HS-27A (cell line): ENCODE measurements at regions not wholly inside any gene's neighbourhood (a gene's known extent, or its start where the extent isn't known, plus 50 kb on each side); places are given as distances from the start of the nearest gene placed in this dataset.

Experiments
- DNase-seq: peaks from one replicate; pipeline ENCODE4 v3.0.0-alpha.2; 2012; ENCODE audit warnings: low read depth, missing footprints

GRCh38 chr7:25949736-25950487 lies 202.1 kb upstream of the NFE2L3 start:
- no peak for DNase-seq

- peak; percentile 29 for DNase-seq
Observed at GRCh38 chr7:25950488-25951413, 201.2 kb upstream of the NFE2L3 start.

GRCh38 chr7:25951414-25952260 lies 200.4 kb upstream of the NFE2L3 start:
- DNase-seq = no peak

GRCh38 chr7:25952261-25953057 lies 199.5 kb upstream of the NFE2L3 start:
- DNase-seq = no peak

GRCh38 chr7:25953859-25954258 lies 198.1 kb upstream of the NFE2L3 start:
- DNase-seq = no peak

GRCh38 chr7:25954395-25954794 lies 197.6 kb upstream of the NFE2L3 start:
- DNase-seq = no peak

GRCh38 chr7:25959168-25959734 lies 192.7 kb upstream of the NFE2L3 start:
- DNase-seq = no peak

GRCh38 chr7:25963733-25964132 lies 188.3 kb upstream of the NFE2L3 start:
- no peak for DNase-seq

GRCh38 chr7:25964483-25964991 lies 187.5 kb upstream of the NFE2L3 start:
- no peak for DNase-seq

GRCh38 chr7:25965405-25966123 lies 186.4 kb upstream of the NFE2L3 start:
- DNase-seq = no peak

GRCh38 chr7:25966469-25966868 lies 185.5 kb upstream of the NFE2L3 start:
- DNase-seq = no peak

- no peak for DNase-seq
Observed at GRCh38 chr7:25967278-25968204, 184.5 kb upstream of the NFE2L3 start.

- DNase-seq = no peak
Observed at GRCh38 chr7:25968205-25968993, 183.6 kb upstream of the NFE2L3 start.

- no peak for DNase-seq
Observed at GRCh38 chr7:25970356-25970755, 181.6 kb upstream of the NFE2L3 start.

GRCh38 chr7:25970911-25971310 lies 181.1 kb upstream of the NFE2L3 start:
- DNase-seq = no peak

GRCh38 chr7:25976630-25977029 lies 175.4 kb upstream of the NFE2L3 start:
- DNase-seq = no peak

GRCh38 chr7:25978466-25978865 lies 173.5 kb upstream of the NFE2L3 start:
- DNase-seq = no peak

- DNase-seq = no peak
Observed at GRCh38 chr7:25979605-25980004, 172.4 kb upstream of the NFE2L3 start.
